Smooth muscle cell (in vitro differentiated cells): ENCODE measurements at regions not wholly inside any gene's neighbourhood (a gene's known extent, or its start where the extent isn't known, plus 50 kb on each side); places are given as distances from the start of the nearest gene placed in this dataset.

ENCODE experiments used
- DNase-seq: peaks from one replicate; lab custom pipeline; 2025; ENCODE audit not compliant: unreplicated experiment; lab: John Stamatoyannopoulos, UW
- H2AFZ ChIP-seq: fragments of 200-600 bp; sonication (generic); 2 replicates; pipeline ENCODE4 v1.6.0; 2016; ENCODE audit warnings: antibody characterized with exemption, low read depth, mild to moderate bottlenecking
- H3F3A ChIP-seq: fragments of 200-600 bp; sonication (generic); 2 replicates; pipeline ENCODE4 v1.6.0; 2017; ENCODE audit warnings: antibody characterized with exemption, low read depth
- H3K27ac ChIP-seq: fragments of 200-600 bp; sonication (generic); 2 replicates; pipeline ENCODE4 v1.5.1; 2016; ENCODE audit warnings: low read depth, mild to moderate bottlenecking
- H3K27me3 ChIP-seq: fragments of 200-600 bp; sonication (generic); 2 replicates; pipeline ENCODE4 v1.6.1; 2016; ENCODE audit warnings: low read depth, mild to moderate bottlenecking
- H3K36me3 ChIP-seq: fragments of 200-600 bp; sonication (generic); 2 replicates; pipeline ENCODE4 v1.5.1; 2016; ENCODE audit warnings: low read depth
- H3K4me1 ChIP-seq: fragments of 200-600 bp; sonication (generic); 2 replicates; pipeline ENCODE4 v1.5.1; 2016; ENCODE audit warnings: low read depth
- H3K4me2 ChIP-seq: fragments of 200-600 bp; sonication (generic); 2 replicates; pipeline ENCODE4 v1.6.0; 2016; ENCODE audit warnings: mild to moderate bottlenecking
- H3K4me3 ChIP-seq: fragments of 200-600 bp; sonication (generic); 2 replicates; pipeline ENCODE4 v1.5.1; 2016; ENCODE audit warnings: mild to moderate bottlenecking
- H3K79me2 ChIP-seq: fragments of 200-600 bp; sonication (generic); 2 replicates; pipeline ENCODE4 v1.6.0; 2016; ENCODE audit warnings: low read depth, mild to moderate bottlenecking
- H3K9ac ChIP-seq: fragments of 200-600 bp; sonication (generic); 2 replicates; pipeline ENCODE4 v1.6.0; 2016; ENCODE audit warnings: low read depth
- H3K9me3 ChIP-seq: fragments of 200-600 bp; sonication (generic); replicated peaks from 2 replicates; pipeline ENCODE4 v1.5.1; 2016; ENCODE audit warnings: low read depth
- H4K20me1 ChIP-seq: fragments of 200-600 bp; sonication (generic); 2 replicates; pipeline ENCODE4 v1.6.0; 2016; ENCODE audit warnings: low read depth
- WGBS: methylation state at CpG from one replicate; pipeline ENCODE4 v1.1.7; 2016; ENCODE audit warnings: low lambda C conversion rate; 5-methylcytosine and 5-hydroxymethylcytosine counted together
- TF ChIP-seq, protein P1 (sequence below): fragments of 200-600 bp; sonication (generic); IDR thresholded peaks from 2 replicates; pipeline ENCODE4 v1.5.1; 2017; ENCODE audit warnings: borderline replicate concordance, mild to moderate bottlenecking, antibody characterized with exemption; ENCODE audit not compliant: insufficient read depth, poor library complexity, severe bottlenecking

DNA sequence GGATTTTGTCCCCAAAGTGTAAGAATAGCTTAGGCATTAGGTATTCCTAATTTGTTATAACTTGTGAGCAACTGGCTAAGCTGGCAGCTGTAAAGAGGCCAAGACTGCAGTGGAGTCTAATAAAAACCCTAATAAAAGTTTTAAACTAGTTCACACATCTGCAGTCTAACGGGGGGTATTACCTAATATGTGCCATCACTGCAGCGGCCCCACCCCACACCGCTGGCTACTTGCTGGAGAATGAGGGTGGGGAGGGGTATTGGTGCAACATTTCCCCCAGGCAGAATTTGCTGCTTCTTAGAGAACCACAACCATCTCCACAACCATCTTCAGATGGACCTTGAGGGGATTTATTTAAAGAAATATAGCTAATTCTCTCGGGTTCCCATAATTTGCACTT, 135.0 kb downstream of the ZC3H11B start:
- no peaks in the 10 kb centered on the region for H3K9me3 ChIP-seq
- no peak overlapping the region for H3K4me2 ChIP-seq
- no peaks in the 10 kb centered on the region for H3K79me2 ChIP-seq
- H3K27ac ChIP-seq: no peak overlapping the region
- H2AFZ ChIP-seq: no peak overlapping the region
- 58% methylated on average over 4 of the region's 4 CpGs for WGBS
- no peaks in the 10 kb centered on the region for H3F3A ChIP-seq
- H3K9ac ChIP-seq: no peak overlapping the region
- no peaks in the 10 kb centered on the region for H3K36me3 ChIP-seq
- H3K27me3 ChIP-seq: no peaks in the 10 kb centered on the region
- TF ChIP-seq, protein P1, sequence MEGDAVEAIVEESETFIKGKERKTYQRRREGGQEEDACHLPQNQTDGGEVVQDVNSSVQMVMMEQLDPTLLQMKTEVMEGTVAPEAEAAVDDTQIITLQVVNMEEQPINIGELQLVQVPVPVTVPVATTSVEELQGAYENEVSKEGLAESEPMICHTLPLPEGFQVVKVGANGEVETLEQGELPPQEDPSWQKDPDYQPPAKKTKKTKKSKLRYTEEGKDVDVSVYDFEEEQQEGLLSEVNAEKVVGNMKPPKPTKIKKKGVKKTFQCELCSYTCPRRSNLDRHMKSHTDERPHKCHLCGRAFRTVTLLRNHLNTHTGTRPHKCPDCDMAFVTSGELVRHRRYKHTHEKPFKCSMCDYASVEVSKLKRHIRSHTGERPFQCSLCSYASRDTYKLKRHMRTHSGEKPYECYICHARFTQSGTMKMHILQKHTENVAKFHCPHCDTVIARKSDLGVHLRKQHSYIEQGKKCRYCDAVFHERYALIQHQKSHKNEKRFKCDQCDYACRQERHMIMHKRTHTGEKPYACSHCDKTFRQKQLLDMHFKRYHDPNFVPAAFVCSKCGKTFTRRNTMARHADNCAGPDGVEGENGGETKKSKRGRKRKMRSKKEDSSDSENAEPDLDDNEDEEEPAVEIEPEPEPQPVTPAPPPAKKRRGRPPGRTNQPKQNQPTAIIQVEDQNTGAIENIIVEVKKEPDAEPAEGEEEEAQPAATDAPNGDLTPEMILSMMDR: no peak
- no peaks in the 10 kb centered on the region for H4K20me1 ChIP-seq
- H3K4me1 ChIP-seq: no peaks in the 10 kb centered on the region
- H3K4me3 ChIP-seq: no peak overlapping the region
- DNase-seq: no peak

DNA sequence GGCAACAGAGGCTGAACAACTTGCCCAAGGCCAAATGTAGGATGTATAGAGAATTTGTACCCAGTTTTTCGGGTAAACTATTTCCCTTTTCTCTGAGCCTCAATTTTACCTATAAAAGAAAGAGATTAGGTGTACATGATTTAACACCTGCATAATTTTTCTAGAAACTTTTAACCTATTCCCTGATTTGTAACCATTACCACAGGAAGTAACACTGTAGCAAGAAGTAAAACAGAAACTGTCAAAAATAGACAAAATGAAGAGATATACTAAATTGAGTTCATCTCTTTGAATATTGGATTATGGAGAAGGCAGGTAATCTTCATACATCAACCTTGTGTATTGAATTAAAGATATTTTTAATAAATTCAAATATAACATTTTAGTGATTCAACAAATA, 136.2 kb downstream of the ZC3H11B start:
- 93% methylated on average over 1 of the region's 1 CpG for WGBS
- TF ChIP-seq, protein P1: no peak
- Histone ChIP-seq H3K4me3 (no peak overlapping the region), H3K9me3 (no peaks in the 10 kb centered on the region), H3K36me3 (no peaks in the 10 kb centered on the region), H2AFZ (no peak overlapping the region), H3F3A (no peaks in the 10 kb centered on the region), H3K4me1 (no peaks in the 10 kb centered on the region), H3K4me2 (no peak overlapping the region), H3K79me2 (no peaks in the 10 kb centered on the region), H3K27me3 (no peaks in the 10 kb centered on the region), H4K20me1 (no peaks in the 10 kb centered on the region), H3K27ac (no peak overlapping the region), H3K9ac (no peak overlapping the region)
- DNase-seq: no peak

DNA sequence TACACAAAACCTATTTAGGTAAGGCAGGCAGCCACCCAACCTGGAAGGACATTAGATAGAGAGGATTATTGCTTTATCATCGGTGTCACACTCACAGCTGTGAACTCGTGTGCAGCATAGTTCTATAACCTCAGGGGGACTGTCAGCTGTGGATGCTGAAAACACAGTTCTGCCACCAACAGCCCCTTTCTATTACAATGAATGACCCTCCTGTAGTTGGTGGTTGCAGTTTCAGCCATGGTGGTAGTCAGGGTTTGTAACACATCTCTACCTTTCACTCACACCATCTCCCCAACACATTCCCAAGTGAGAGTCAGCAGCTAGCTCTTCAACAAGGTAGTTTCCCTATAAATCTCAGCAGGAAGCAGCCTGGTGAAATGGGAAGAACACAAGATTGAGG, 136.8 kb downstream of the ZC3H11B start:
- TF ChIP-seq, protein P1: no peak
- Histone ChIP-seq H3K9ac (no peak overlapping the region), H3K79me2 (no peaks in the 10 kb centered on the region), H3K4me2 (no peak overlapping the region), H2AFZ (no peak overlapping the region), H4K20me1 (no peaks in the 10 kb centered on the region), H3K27ac (no peak overlapping the region), H3K27me3 (no peaks in the 10 kb centered on the region), H3K4me3 (no peak overlapping the region), H3K9me3 (no peaks in the 10 kb centered on the region), H3K4me1 (no peaks in the 10 kb centered on the region), H3K36me3 (no peaks in the 10 kb centered on the region), H3F3A (no peaks in the 10 kb centered on the region)
- DNase-seq: no peak
- WGBS: 88% methylated on average over 2 of the region's 2 CpGs

DNA sequence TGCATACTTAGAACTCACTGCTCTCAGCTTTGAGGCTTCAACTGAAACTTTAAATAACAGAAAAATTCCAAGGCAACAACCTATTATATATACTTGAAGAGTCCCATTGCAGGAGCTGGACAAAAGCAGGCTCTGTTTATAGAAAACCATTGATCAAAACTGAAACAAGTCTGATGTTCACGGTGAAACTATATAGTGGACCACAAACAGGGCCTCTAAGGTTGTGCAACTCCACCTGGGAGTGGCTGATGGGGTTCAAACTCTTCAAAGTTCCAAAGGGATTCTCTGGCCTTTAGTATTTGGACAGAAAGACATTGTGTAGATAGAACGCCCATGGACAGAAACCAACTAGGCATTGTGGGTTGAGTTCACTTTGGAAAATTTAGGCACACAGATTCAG, 140.3 kb downstream of the ZC3H11B start:
- no peak overlapping the region for H3K4me3 ChIP-seq
- no peaks in the 10 kb centered on the region for H3K4me1 ChIP-seq
- H4K20me1 ChIP-seq: no peaks in the 10 kb centered on the region

More for the DNA sequence above, 140.3 kb downstream of the ZC3H11B start:
- Histone ChIP-seq H3K27me3 (no peaks in the 10 kb centered on the region), H3K79me2 (no peaks in the 10 kb centered on the region), H3K4me2 (no peak overlapping the region), H3K27ac (no peak overlapping the region), H2AFZ (no peak overlapping the region), H3K36me3 (no peaks in the 10 kb centered on the region), H3K9me3 (no peaks in the 10 kb centered on the region), H3F3A (no peaks in the 10 kb centered on the region), H3K9ac (no peak overlapping the region)
- TF ChIP-seq, protein P1: no peak
- WGBS: 93% methylated on average over 2 of the region's 2 CpGs
- no peak for DNase-seq
